Gastrocnemius medialis (tissue), 4 donors: ENCODE measurements at regions not wholly inside any gene's neighbourhood (a gene's known extent, or its start where the extent isn't known, plus 50 kb on each side); places are given as distances from the start of the nearest gene placed in this dataset.

Experiments used
- POLR2A ChIP-seq, 2 donors: fragments of 450-650 bp; IDR thresholded peaks; one replicate each; pipeline ENCODE4 v1.6.1; 2017; ENCODE audit warnings: antibody characterized with exemption in 2 of 2, mild to moderate bottlenecking in 2 of 2, moderate library complexity in 2 of 2
- TF ChIP-seq, protein P1 (sequence below), 5 experiments: fragments of 450-650 bp in 3 of 5; fragments of 200-600 bp in 2 of 5; sonication (generic) in 2 of 5; IDR thresholded peaks in 4 of 5; conservative IDR thresholded peaks in 1 of 5; 1 replicate in 4 of 5; 2 replicates in 1 of 5; pipeline ENCODE4 v1.5.1; 2016 to 2019; ENCODE audit warnings: antibody characterized with exemption in 5 of 5, mild to moderate bottlenecking in 3 of 5, moderate library complexity in 3 of 5

DNA sequence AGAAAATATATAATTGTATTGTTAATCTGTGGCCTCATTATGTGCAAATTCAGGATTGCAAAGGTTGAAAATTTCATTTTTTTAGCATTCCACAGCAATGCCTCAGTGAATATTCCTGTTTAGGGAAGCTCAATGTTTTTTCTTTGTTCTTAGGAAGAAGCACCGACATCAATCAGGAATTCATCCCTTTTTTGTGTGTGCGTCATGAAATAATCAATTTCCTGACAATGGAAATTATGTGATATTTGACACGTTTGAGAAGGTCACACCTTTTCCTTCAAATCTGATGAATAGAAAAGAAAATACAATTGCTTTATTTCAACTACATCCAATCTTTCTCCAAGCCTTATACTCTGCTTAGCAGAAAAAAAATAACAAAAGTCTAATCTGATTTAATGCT, 662.8 kb upstream of the FTMT start:
- TF ChIP-seq, protein P1, sequence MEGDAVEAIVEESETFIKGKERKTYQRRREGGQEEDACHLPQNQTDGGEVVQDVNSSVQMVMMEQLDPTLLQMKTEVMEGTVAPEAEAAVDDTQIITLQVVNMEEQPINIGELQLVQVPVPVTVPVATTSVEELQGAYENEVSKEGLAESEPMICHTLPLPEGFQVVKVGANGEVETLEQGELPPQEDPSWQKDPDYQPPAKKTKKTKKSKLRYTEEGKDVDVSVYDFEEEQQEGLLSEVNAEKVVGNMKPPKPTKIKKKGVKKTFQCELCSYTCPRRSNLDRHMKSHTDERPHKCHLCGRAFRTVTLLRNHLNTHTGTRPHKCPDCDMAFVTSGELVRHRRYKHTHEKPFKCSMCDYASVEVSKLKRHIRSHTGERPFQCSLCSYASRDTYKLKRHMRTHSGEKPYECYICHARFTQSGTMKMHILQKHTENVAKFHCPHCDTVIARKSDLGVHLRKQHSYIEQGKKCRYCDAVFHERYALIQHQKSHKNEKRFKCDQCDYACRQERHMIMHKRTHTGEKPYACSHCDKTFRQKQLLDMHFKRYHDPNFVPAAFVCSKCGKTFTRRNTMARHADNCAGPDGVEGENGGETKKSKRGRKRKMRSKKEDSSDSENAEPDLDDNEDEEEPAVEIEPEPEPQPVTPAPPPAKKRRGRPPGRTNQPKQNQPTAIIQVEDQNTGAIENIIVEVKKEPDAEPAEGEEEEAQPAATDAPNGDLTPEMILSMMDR (IDR thresholded peaks at IDR 0.05 in 4 of 5, conservative IDR thresholded peaks at IDR 0.05 in 1 of 5): no peak
- TF ChIP-seq POLR2A (IDR thresholded peaks at IDR 0.05): no peak
